Hematopoietic multipotent progenitor cell treated with erythropoietin and hydrocortisone succinate and interleukin-3 and kit ligand, for 4 days (in vitro differentiated cells): ENCODE measurements at regions not wholly inside any gene's neighbourhood (a gene's known extent, or its start where the extent isn't known, plus 50 kb on each side); places are given as distances from the start of the nearest gene placed in this dataset.

Experiments used
- DNase-seq: peaks from one replicate; pipeline ENCODE4 v3.0.0-alpha.2; 2015

DNA sequence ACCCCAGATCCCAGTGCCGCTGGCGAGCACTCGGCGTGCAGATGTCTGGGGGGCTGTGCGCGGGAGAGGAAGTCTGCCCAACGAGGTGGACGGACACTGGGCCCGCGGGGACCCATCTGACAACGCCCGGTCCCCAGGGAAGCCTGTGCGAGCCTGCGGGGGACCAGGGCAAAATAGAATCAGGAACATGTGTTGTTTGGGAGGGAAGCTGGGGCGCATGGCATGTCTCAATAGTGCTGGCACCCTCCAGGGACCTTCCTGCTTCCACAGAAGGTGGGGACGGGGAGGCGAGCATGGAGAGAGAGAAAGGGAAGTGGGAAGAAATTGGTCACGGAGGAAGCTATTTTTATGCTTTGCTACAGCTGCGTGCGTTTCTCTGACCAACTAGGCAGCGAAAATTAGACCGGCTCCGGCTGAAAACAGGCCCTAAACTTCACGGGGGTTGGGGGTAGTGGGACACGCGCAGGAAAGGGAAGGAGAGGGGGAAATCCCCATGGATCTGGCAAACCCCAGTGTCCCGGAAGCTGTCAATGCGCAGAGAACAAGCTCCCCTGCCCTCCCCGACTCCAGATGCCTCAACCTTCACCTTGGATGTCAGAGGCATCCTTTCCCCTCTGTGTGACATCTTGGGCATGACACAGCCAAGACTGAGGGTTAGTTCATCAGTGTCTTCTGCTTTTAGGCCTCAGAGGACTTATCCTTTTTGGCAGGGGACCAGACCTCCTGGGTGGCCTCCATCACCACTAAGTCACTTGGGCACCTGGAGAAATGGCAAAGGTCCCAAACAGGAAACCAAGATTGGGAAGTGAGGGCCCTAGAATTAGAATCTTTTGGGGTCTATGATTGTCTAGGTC lies 169.8 kb upstream of the BCOR start:
- peak; percentile 25 for DNase-seq

DNA sequence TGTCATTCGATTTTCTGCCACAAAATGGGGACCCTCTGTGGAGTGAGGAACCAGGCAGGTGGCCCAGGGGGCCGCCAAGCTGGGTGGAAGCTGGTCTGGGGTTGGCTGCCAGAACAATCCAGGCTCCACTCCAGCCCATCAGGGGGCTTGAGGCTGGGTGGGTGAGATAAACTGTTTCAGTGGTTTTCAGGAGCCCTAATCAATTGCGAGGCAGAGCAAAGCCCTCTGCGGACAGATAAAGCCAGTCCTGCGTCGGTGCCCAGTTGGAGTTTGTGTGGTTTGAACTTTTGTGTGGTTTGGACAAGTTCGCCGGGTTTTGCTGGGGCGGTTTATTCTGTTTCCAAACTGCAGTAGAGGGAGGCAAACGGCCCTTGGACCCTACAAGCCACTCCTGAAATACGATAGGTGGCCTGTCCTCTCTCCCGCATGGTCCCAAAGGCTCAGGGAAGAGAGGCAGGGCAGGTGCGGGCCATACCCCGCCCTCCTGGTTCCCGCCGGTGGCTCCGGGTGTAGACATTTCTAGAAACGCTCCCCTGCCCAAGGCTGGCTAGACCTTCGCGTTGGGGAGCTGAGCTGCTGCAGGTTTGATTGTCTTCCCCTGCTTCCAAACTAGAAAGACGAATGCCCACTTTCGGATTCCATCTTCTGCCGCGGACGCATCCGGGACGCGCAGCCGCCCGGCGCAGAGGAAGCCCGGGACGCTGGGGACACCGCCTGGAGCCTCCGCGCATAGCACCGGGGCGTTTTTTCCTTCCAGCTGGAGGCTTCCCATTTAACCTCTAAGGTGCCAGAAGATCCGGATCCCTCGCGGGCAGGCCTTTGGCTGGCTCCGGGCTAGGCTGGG lies 169.0 kb upstream of the BCOR start:
- DNase-seq, result peak; percentile 93

DNA sequence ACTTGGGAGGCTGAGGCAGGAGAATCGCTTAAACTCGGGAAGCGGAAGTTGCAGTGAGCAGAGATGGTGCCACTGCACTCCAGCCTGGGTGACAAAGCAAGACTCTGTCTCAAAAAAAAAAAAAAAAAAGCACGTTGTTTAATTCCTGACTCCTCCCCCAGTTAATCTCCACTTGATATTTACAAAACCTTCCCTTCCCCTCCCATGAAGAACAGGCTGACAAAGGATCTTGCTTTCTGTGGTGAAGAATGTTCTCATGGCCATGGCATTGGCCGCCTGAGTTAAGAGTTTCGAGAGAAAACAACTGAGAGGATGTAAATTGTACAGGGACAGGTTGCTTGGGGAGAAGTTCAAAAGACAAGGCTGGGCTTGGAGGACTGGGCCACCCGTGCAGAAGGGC lies 168.2 kb upstream of the BCOR start:
- peak; percentile 67 for DNase-seq

DNA sequence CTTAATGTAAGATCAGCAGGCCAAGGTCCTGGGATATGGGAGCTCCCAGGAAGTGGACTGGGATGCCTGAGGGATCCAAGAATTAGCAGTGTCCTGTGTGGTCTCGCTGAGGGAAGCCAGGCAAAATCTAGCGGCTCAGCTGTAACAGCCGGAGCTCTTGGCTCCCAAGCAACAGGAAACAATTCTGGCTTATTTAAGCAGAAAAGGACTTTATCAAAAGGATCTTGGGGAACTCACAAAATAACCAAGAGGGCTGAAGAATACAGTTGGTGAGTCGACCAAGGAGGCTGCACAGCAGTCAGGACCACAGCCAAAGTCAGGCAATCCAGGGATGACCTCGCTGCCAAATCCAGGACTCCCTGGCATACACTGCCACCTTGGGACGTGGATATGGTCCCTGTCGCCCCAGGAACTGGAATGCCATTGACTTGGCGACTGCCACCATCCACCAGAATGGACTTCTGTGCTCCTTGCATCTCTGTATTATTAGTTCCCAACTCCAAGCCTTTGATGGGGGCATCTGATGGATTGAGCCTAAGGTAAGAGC lies 165.3 kb upstream of the BCOR start:
- DNase-seq, result no peak

DNA sequence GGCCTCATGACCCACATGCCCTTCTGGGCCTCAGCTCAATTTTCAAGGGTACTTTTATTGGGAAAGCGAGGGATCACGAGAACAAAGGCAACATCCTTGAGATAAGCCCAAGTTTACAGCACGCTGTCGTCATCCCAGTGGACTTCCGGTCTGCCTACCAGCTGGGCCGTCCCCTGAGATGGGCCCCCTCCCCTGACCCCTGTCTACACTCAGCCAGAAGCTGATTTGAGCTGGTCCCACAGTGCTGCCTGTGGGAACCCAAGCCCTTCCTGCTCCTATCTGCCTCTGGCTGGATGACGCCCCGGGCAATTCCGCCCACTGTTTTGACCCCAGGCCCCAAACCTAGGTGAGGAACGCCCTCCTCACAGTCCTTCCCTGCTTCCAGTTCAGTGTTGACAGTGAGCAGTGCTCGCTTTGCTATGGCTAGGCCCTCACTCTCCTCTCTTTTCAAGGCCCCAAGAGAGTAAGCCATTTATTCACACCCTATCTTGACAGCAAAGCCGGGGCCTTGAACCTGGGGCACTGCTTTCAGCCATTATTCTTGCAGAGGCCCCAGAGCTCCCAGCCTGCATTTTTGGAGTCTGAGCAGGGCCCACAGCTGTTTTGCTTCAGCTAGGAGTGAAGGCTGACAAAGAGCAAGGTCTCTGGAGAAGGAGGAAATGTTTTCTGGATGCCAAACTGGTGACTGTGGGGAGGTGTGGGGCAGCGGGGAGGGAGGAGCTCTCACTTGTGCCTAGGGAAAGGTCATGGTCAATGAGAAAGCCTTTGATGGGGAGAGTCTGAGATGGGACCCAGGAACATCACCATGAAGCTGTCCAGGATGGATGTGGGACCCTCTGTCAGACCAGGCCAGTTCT lies 164.6 kb upstream of the BCOR start:
- DNase-seq, result no peak

DNA sequence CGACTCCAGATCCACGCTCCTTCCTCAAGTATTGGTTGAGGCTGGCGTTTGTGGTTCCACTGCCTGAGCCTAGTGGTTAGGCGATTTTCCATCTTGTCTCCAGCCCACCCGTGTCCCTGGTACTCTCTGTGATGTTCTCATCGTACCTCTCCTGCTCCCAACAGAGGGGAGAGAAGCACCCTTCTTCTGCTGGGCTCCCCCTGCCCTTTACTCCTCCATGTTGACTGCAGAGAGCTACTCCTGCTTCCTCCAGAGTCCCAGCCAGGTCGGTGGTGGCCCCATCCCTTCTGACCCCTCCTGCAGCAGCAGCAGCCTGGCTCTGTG lies 164.0 kb upstream of the BCOR start:
- DNase-seq, result no peak

DNA sequence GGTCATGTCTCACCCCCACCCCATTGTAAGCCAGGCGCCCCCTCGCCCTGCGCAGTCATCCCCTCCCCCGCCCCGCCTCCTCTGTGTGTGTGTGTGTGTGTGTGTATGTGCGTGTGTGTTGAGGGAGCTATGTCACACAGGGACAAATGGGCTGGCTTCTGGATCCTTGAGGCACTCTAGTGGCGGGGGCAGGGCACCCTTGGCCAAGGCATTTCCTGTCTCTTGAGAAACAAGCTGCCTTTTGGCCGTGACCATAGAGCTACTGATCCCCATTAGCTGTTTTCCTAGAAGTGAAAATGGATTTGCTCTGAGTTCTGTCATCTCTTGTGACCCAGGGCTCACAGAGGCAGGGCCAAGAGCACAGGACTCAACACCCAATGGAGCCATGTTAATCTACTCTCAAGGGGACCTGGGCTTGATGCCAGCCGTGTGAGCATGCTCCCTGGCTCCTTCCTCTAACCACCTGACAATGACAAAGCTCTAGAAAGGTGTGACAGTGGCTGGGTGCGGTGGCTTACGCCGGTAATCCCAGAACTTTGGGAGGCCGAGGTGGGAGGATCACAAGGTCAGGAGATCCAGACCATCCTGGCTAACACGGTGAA lies 162.5 kb upstream of the BCOR start:
- DNase-seq, result peak; percentile 32

DNA sequence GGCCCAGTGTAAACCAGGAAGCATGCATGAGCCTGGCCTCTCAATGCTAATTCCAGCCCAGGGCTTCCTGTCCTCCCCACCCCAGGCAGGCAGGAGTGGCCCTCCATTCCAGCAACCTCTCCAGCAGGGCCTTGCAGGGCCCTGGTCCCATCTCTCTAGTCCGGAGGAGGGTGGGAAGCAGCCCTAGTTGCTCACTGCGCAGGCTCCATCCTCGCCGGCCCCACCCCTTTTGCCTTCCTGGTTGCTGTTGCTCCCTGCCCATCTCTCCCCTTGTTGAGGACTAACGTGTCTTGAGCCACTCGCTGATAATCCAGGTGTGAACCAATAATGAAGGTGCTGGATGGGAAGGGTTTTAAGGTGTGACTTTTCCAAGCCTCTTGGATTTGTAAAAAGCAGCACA lies 161.2 kb upstream of the BCOR start:
- no peak for DNase-seq

DNA sequence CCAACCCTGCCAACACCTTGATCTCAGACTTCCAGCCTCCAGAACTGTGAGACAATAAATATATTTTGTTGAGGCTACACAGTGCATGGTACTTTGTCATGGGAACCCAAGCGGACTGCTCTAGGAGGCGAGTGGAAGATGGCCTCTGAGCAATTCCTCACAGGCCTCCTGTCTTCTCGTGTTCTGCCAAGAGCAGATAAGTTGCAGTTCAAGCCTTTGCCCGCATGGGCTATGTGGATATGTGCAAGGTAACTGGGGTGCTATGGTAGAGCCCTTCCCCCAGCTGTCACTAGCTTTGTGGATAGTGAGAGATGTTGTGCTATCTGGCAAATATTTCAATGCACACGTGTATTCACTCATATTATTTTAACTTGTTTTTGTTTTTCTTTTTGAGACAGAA lies 156.0 kb upstream of the BCOR start:
- DNase-seq, result peak; percentile 65

DNA sequence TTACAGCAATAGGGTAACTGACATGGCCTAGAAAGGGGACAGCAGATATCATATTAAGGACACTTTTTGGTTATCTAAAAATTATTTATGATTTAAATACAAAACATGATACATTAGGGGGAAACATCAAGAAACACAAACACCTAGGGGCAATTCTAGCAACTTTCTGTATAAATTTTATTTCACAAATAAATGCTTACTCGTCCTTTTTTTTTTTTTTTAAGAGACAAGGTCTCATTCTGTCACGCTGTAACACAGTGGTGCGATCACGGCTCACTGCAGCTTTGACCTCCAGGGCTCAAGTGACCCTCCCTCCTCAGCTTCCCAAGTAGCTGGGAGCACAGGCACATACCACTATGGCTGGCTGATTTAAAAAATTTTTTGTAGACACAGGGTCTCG lies 151.8 kb upstream of the BCOR start:
- DNase-seq, result no peak

DNA sequence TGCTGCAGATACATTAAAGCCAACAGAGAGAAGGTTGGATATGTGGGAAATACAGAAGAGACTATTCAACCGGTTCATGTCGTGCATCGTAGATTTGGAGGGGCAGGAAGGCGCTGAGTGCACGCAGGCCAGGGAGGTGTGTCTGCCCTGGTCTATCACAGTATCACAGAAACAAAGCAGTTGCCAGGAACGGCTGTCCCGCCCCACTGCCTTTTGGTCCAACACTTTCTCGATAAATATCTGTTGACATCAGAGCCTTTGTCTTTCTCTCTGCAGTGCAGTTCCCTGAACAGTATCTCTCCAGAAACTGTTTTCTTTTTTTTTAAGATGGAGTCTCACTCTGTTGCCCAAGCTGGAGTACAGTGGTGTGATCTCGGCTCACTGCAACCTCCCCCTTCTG lies 151.1 kb upstream of the BCOR start:
- peak; percentile 60 for DNase-seq

DNA sequence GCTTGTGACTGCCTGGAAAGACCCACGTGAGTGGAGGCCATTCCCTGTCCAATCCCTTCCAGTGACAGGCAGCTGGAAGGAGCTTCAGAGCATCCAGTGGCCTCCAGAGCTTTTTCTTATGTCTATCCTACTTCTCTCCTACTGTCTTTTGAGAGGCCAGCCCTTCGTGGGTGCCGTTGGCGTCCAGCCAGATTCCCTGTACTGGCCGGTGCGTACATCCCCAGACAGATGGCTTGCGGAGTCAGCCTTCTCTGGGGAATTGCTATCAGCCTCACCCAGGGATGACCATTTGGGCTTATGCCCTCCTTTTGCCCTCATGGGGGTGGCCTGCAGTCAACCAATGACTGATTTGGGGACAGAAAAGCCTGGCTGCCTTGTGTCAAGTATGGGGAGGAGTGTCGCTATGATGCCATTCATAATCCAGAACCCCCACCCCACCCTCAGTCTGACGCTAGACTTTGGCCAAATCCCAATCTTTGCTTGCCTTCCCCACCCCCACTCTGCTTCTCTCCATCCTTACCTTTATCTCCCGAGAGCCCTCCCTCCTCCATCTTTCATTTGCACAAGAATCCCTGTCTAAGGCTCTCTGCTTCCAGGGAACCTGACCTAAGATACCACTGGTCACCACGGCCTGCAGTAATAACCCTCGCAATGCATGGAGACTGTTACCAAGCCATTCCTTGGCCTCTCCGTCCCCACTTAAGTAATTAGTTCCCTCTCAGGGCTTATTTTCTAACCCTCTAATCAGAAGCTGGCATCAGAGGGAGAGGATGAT lies 150.3 kb upstream of the BCOR start:
- no peak for DNase-seq

DNA sequence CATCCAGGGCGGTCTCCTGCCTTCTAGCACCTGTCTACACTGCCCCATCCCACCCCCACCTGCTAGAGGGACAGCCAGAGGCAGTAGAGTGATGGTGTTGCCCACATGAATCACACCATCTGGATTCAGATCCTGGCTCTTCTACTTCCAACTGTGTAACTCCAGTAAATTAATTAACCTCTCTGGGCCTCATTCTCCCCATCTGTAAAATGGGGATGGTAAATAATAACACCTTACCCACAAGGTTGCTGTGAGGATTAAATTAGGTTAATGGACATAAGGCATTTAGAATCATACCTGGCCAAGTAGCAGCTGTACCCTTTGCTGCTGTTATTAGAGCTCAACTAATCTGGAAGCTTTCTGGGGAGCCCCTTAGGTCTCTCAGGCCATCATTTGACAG lies 149.6 kb upstream of the BCOR start:
- no peak for DNase-seq

DNA sequence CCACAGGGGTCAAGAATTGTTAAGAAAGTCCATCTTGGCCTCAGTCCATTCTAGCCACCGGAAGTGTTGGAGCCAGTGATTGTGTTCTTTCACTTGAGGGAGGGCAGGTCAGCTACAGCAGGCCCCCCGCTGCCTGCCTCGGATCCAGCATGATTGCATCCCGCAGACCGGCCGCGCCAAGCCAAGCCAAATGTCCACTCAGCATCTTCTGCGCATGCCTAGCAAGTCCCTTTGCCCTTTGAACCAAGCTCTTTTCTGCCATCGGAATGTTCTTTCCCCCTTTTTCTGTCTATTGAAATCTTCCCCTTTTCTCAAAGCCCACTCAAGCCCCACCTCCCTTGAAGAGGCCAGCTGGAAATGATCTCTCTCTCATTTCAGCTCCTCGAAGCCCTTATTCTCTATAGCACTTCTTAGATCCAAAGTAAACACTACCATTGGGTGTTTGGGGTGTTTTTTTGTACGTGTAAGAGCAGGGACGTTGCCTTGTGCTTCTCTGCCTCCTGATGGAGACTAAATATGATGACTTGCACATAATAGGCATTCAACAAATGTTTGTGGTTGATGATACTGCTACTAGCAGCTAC lies 147.8 kb upstream of the BCOR start:
- DNase-seq, result peak; percentile 28

DNA sequence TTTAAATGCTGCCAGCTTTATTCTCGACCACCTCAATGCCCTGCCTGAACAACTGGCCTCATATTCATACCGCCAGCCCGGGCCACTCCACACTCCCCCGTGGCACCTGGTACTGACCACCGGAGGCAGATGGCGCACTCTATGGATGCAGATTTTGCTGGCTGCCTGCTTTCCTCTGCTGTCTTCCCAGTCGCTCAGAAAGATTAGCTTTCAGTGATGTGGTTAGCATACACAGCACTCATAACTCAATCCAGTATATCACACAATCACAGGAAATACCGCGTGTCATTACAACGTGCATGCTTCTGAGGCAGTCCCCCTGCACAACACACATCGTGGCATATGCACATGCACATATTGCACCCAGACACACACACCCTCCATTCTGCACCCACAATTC lies 147.2 kb upstream of the BCOR start:
- peak; percentile 53 for DNase-seq

DNA sequence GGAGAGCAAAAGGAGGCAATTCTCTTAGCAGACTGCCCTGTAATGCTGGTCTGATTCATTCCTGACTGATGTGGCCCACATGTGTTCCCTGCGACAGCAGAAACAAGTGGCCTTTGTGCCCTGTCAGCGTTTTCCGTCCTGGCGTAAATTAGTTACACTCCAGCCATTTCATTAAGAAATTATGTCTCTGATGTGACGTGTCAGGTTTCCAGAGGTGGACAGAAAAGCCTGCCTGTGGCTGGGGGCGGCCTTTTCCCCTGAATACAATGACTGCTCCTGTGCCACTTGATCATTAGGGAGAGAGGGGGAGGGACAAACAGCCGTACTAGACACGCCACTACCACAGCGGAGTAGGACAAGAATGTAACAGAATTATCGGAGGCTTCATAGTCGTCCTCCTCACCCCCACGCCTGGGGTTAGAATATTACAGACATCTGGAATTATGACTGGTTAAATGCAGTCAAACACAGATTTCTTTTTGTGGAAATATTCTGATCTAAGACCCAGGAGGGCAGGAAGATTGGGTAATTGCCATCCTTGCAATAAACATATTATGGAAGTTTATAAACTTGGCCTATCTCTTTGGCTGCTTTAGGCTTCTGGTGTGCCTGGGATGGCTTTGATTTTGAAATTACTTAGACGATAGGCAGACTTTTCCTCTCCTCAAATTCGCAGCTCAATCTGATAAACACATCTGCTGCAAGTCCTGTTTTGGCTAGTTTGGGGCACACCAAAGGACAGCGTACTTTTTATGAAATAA lies 146.2 kb upstream of the BCOR start:
- DNase-seq, result no peak

DNA sequence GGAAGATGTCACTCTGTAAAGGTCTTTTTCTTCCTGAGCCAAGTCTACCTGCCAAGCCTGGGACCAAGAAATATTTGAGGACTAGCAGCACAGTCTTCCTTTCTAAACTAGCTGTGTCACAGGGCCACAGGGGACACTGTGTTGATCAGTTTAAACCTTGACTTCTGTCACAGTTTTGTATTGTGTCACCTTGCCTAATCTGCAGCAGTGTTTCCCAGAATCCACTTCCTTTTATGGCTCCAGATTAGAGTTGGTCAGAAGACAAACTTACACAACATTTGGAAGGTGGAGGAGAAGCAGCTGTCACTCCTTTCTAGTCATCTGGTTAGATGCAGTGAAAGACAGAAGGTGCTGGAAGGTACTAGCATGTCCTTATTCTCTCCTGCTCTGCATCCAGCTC lies 143.1 kb upstream of the BCOR start:
- peak; percentile 12 for DNase-seq

DNA sequence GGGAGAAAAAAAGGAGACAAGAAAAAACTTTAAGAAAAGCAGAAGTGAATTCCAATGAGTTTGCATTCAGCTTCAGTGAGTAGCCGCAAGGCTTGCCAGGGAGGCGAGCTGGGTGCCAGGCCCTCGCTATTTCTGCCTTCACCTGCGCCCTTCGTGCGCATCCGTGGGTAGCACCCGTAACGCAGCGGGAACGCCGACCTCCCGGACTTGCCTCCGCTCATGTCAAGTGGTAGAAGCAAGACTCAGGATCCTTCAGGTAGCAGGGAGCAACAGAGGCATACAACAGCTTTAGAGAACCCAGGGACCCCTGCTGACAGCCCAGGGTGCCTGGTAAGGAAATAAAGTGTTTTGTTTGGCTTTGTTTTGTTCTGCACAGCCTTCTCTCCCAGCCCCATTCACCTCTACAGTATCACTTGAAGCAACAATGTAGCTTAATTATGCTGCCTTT lies 140.0 kb upstream of the BCOR start:
- peak; percentile 40 for DNase-seq

DNA sequence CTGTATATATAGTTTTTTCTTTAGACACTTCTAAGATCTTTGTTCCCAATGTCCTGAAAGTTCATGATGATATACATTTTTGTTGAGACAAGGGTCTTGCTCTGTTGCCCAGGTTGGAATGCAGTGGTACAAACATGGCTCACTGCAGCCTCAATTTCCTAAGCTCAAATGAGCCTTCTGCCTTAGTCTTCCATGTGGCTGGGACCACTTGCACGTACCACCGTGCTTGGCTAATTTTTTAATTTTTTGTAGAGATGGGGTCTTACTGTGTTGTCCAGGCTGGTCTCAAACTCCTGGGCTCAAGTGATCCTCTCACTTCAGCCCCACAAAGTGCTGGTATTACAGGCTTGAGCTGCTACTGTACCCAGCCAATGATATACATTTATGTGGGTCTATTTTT lies 132.9 kb upstream of the BCOR start:
- no peak for DNase-seq

DNA sequence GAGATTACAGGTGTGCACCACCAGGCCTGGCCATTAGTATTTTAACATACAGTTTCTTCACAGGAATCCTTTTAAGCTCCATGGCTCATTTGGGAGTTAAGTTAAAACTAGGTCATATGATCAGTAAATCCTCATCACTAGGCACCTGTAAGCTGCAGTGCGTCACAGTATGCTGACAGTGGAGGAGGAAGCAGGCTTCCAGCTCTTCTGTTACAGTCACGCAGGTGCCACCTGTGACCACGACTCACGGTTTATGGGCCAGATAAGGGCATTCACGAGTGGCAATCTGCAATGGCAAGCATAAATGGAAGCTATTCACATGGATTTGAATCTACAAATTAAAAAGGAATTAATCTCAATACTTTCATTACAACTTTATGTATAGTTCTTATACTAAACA lies 129.4 kb upstream of the BCOR start:
- no peak for DNase-seq

DNA sequence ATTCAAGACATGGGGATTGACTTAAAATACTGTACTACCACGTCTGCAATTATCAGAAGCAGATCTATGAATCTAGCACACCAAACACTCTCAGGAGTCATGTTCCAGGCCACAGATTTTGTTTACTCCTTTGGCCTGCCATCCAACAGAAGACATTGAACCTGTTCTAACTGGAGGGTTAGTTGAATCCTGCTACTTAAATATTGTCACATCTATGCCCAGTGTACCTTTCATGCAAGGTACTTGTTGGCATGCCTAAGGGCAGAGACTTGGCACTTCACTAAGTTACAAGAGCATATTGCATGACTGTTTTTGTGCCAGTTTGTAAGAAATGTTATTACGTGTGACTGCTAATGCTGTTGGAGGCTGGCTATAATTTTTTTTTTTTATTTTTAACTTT lies 126.9 kb upstream of the BCOR start:
- DNase-seq, result no peak
